Coronary artery (tissue), 2 donors: ENCODE measurements at regions not wholly inside any gene's neighbourhood (a gene's known extent, or its start where the extent isn't known, plus 50 kb on each side); places are given as distances from the start of the nearest gene placed in this dataset.

Experiments
- DNase-seq: peaks from one replicate; pipeline ENCODE4 v3.0.0-alpha.2; 2017; ENCODE audit warnings: low spot score
- H3K27ac ChIP-seq, 2 donors: fragments of 200-600 bp; sonication (generic); one replicate each; pipeline ENCODE4 v1.5.1; 2016 to 2019
- H3K4me3 ChIP-seq: fragments of 200-600 bp; sonication (generic); 2 replicates; pipeline ENCODE4 v1.5.1; 2016; ENCODE audit warnings: mild to moderate bottlenecking, moderate library complexity
- CTCF ChIP-seq: fragments of 200-600 bp; sonication (generic); IDR thresholded peaks from one replicate; pipeline ENCODE4 v1.5.1; 2019; ENCODE audit warnings: antibody characterized with exemption

GRCh38 chr4:166311169-166311568 lies 438.1 kb downstream of the TLL1 start:
- Histone ChIP-seq H3K27ac (no peak overlapping the region), H3K4me3 (no peak overlapping the region)
- TF ChIP-seq CTCF, result no peak
- DNase-seq, result no peak

DNA sequence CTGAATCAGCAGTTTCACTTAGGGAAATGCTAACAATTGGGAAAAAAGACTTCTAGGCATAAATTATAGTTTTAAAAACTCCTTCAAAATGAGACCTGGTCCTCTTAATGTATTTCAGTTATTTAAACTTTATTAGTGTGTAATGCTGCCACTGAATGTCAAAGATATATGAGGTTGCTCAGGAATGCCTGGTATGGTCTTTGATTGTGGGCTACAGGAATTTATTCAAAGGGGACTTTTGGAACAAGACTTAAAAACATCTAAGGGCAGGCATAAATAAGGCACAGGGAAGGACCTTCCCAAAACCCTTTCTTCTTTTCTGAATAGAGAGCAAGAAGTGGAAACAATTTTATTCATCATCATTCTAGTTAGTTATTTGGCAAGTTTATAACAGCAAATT lies 439.1 kb downstream of the TLL1 start:
- H3K27ac ChIP-seq, result no peak overlapping the region
- no peak for TF ChIP-seq CTCF
- no peak overlapping the region for H3K4me3 ChIP-seq
- DNase-seq, result no peak

GRCh38 chr4:166314902-166315301 lies 441.9 kb downstream of the TLL1 start:
- no peak overlapping the region for H3K4me3 ChIP-seq
- no peak overlapping the region for H3K27ac ChIP-seq
- no peak for DNase-seq
- no peak for TF ChIP-seq CTCF

- no peak overlapping the region for H3K4me3 ChIP-seq
- H3K27ac ChIP-seq, result no peak overlapping the region
- no peak for DNase-seq
- no peak for TF ChIP-seq CTCF
Measured at GRCh38 chr4:166315721-166316467, 442.9 kb downstream of the TLL1 start.

- TF ChIP-seq CTCF, result no peak
- DNase-seq, result no peak
- H3K27ac ChIP-seq, result no peak overlapping the region
- H3K4me3 ChIP-seq, result no peak overlapping the region
Measured at GRCh38 chr4:166318810-166319525, 445.9 kb downstream of the TLL1 start.

DNA sequence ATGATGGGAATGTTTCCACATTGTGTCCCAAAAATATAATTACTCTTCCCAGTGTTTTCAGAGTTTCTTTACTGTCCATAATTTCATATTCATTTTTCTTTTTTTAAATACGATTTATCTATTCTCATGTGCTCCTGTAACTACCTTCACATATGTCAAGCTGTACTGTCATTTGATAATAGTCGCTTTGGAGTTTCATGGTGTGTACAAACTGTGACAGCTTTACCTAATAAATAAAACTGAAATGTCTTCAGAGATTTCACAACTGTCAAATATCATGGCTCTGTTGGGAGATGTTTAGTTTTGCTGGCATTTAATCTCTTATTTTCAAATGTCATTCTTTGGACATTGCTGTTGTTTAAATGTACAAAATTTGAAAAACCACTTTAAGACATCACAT lies 450.2 kb downstream of the TLL1 start:
- DNase-seq, result no peak
- no peak for TF ChIP-seq CTCF
- no peak overlapping the region for H3K4me3 ChIP-seq
- no peak overlapping the region for H3K27ac ChIP-seq

DNA sequence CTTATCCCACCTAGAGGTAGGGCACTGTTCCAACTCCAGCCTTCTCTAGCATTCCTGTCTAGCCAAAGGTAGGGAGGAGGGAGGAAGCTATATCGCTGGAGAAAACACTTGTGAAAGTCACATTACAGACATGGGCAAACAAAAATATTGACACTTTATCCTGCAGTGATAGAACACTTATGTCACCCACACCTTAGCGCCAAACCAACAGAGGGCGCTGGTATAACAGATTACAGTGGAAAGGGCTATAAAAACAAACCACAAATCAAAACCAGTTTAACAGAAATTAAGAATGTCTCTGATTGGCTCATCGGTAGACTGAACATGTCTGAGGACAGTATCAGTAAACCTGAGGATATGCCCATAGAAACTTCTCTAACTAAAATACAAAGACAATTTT lies 451.3 kb downstream of the TLL1 start:
- DNase-seq, result no peak
- Histone ChIP-seq H3K4me3 (no peak overlapping the region), H3K27ac (no peak overlapping the region)
- no peak for TF ChIP-seq CTCF
